CD4-positive, alpha-beta T cell (primary cell): ENCODE measurements at regions not wholly inside any gene's neighbourhood (a gene's known extent, or its start where the extent isn't known, plus 50 kb on each side); places are given as distances from the start of the nearest gene placed in this dataset.

Experiments used
- ATAC-seq: fragments of 200-7000 bp; cut with Tn5 transposase; one replicate; pipeline ENCODE4 v1.10.0; 2022; ENCODE audit warnings: mild to moderate bottlenecking; ENCODE audit not compliant: poor library complexity
- CTCF ChIA-PET: fragments of 350-600 bp; sonication (Branson Sonifier 250); formaldehyde crosslinking; loops from one replicate; lab custom pipeline; 2021; ENCODE audit warnings: antibody characterized with exemption, inconsistent platforms; lab: Charles Lee
- POLR2A ChIA-PET: fragments of 350-600 bp; sonication (Branson Sonifier 250); formaldehyde crosslinking; loops from one replicate; lab custom pipeline; 2021; ENCODE audit warnings: antibody characterized with exemption, inconsistent platforms; lab: Charles Lee
- DNase-seq, 14 experiments: peaks; one replicate each; pipeline ENCODE4 v3.0.0-alpha.2; 2013 to 2020; ENCODE audit warnings: mixed read lengths in 2 of 14
- H3K27ac ChIP-seq, 2 donors: one replicate each; pipeline versions ENCODE4 v1.5.1 to v1.7.0; 2013; ENCODE audit warnings: low read length in 2 of 2, low read depth in 1 of 2, mild to moderate bottlenecking in 1 of 2
- H3K27me3 ChIP-seq, 2 experiments: 1 replicate in 1 of 2; 2 replicates in 1 of 2; pipeline versions ENCODE4 v1.6.1 to v1.7.0; 2013; ENCODE audit warnings: low read length in 2 of 2, control low read depth in 1 of 2, mild to moderate bottlenecking in 1 of 2, moderate library complexity in 1 of 2; ENCODE audit not compliant: insufficient read depth in 2 of 2, control insufficient read depth in 1 of 2
- H3K36me3 ChIP-seq: one replicate; pipeline ENCODE4 v1.6.1; 2013; ENCODE audit warnings: low read length, control low read depth; ENCODE audit not compliant: insufficient read depth
- H3K4me1 ChIP-seq: one replicate; pipeline ENCODE4 v1.6.1; 2013; ENCODE audit warnings: low read length, control low read depth; ENCODE audit not compliant: insufficient read depth
- H3K4me3 ChIP-seq: one replicate; pipeline ENCODE4 v1.5.1; 2013; ENCODE audit warnings: mild to moderate bottlenecking, low read length, moderate library complexity
- H3K9me3 ChIP-seq, 2 experiments: 1 replicate in 1 of 2; 2 replicates in 1 of 2; pipeline versions ENCODE4 v1.6.1 to v1.7.0; 2013; ENCODE audit warnings: low read length in 2 of 2, mild to moderate bottlenecking in 2 of 2, control low read depth in 1 of 2, moderate library complexity in 1 of 2; ENCODE audit not compliant: control insufficient read depth in 1 of 2, insufficient read depth in 1 of 2
- H3K27ac Mint-ChIP-seq: one replicate; pipeline ENCODE4 v1.8.0; 2020; ENCODE audit warnings: mixed read lengths
- H3K27me3 Mint-ChIP-seq: one replicate; pipeline ENCODE4 v1.8.0; 2021; ENCODE audit warnings: mixed read lengths
- H3K36me3 Mint-ChIP-seq: one replicate; pipeline ENCODE4 v1.8.0; 2021; ENCODE audit warnings: low read depth, mixed read lengths
- H3K4me1 Mint-ChIP-seq: one replicate; pipeline ENCODE4 v1.8.0; 2021; ENCODE audit warnings: low read depth, mixed read lengths
- H3K4me3 Mint-ChIP-seq: one replicate; pipeline ENCODE4 v1.8.0; 2020; ENCODE audit warnings: mild to moderate bottlenecking, mixed read lengths
- H3K9me3 Mint-ChIP-seq: one replicate; pipeline ENCODE4 v1.8.0; 2020; ENCODE audit warnings: mixed read lengths
- intact Hi-C, 2 experiments: fragments of 100-400 bp; cut with DNase I in 1 of 2; cut with micrococcal nuclease in 1 of 2; formaldehyde crosslinking; loops; one replicate each; pipeline versions ENCODE4 v1.15.1 to v1.9.0; 2023 to 2025; cut with DNase I, micrococcal nuclease
- TF ChIP-seq, protein P1 (sequence below): fragments of 200-600 bp; IDR thresholded peaks from one replicate; pipeline ENCODE4 v1.8.0; 2022; ENCODE audit warnings: antibody characterized with exemption, mild to moderate bottlenecking

DNA sequence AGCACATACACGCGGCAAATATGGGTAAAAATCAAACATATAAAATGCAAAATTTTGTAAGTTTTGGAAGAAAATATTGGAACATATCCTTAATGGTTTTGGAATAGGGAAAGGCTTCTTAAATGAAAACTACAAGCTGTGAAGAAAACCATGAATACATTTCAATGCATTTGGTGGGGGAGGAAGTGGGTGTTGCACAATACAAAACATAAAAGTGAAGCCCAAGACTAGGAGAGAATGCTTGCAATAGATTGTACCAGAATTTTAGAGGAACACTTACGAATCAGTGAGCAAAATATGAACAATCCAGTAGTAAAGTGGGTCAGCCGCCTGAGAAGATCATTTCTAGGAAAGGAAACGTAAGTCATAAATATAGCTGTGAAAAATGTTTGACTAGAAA lies 322.6 kb upstream of the MKI67 start:
- Histone ChIP-seq H3K36me3 (no peaks in the 10 kb centered on the region), H3K4me1 (no peaks in the 10 kb centered on the region), H3K9me3 (no peaks in the 10 kb centered on the region), H3K4me3 (no peak overlapping the region), H3K27me3 (no peaks in the 10 kb centered on the region), H3K27ac (no peak overlapping the region)
- Mint-ChIP-seq H3K27ac (no peak overlapping the region), H3K27me3 (no peaks in the 10 kb centered on the region), H3K4me3 (no peak overlapping the region), H3K9me3 (no peaks in the 10 kb centered on the region), H3K4me1 (no peaks in the 10 kb centered on the region), H3K36me3 (no peaks in the 10 kb centered on the region)
- intact Hi-C loops: no loop called here
- ATAC-seq (no peak), DNase-seq (no peak)
- POLR2A ChIA-PET: no interaction called here
- TF ChIP-seq, protein P1, sequence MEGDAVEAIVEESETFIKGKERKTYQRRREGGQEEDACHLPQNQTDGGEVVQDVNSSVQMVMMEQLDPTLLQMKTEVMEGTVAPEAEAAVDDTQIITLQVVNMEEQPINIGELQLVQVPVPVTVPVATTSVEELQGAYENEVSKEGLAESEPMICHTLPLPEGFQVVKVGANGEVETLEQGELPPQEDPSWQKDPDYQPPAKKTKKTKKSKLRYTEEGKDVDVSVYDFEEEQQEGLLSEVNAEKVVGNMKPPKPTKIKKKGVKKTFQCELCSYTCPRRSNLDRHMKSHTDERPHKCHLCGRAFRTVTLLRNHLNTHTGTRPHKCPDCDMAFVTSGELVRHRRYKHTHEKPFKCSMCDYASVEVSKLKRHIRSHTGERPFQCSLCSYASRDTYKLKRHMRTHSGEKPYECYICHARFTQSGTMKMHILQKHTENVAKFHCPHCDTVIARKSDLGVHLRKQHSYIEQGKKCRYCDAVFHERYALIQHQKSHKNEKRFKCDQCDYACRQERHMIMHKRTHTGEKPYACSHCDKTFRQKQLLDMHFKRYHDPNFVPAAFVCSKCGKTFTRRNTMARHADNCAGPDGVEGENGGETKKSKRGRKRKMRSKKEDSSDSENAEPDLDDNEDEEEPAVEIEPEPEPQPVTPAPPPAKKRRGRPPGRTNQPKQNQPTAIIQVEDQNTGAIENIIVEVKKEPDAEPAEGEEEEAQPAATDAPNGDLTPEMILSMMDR: no peak
- CTCF ChIA-PET: no interaction called here

DNA sequence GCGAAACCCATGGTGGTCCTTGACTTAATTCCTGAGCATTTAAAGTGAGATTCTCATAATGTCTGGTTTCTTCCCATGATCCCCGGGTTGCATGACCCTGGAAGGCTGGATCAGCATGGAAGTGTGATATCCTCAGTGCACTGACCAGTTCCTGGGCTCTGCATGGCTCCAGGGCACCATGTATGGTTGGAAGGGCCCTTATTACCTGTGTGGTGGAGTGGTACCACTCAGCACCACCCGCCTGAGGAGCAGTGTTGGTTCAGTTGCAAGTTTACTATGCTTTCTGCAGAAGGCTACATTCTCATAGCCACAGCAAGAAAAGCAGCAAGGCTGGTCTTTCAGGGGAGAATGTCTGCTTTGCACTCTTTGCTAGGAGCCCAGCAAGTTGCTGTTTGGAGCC lies 325.7 kb upstream of the MKI67 start:
- Histone ChIP-seq H3K27ac (no peak overlapping the region), H3K9me3 (peaks cover 0 to under 1% of the 10 kb centered on the region in 2 experiments), H3K4me1 (no peaks in the 10 kb centered on the region), H3K4me3 (no peak overlapping the region), H3K27me3 (no peaks in the 10 kb centered on the region), H3K36me3 (no peaks in the 10 kb centered on the region)
- DNase-seq (no peak), ATAC-seq (no peak)
- intact Hi-C loops: no loop called here
- Mint-ChIP-seq H3K4me3 (no peak overlapping the region), H3K27ac (no peak overlapping the region), H3K27me3 (no peaks in the 10 kb centered on the region), H3K9me3 (no peaks in the 10 kb centered on the region), H3K36me3 (no peaks in the 10 kb centered on the region), H3K4me1 (no peaks in the 10 kb centered on the region)
- ChIA-PET CTCF (no interaction called here), POLR2A (no interaction called here)
- TF ChIP-seq, protein P1: no peak

DNA sequence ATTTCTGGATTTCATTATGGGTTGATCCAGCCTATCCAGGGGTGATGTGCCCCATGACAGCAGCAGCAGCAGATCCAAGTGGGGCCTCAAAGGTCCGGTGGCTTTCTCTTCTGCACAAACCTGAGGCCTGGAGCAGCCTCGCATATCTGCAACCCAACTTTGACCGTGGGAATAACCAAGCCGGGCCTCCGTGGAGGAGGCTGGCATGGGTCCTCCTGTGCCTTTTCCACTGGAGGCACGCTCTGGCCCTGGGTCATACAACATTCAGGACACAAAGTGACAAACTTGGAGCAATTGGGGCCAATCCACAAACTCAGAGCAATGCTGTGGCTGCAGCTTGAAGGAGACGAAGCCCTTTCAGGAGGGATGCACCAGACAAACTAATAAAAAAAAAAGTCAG lies 330.0 kb upstream of the MKI67 start:
- POLR2A ChIA-PET: no interaction called here
- Histone ChIP-seq H3K27me3 (no peaks in the 10 kb centered on the region), H3K36me3 (no peaks in the 10 kb centered on the region), H3K4me1 (no peaks in the 10 kb centered on the region), H3K4me3 (no peak overlapping the region), H3K9me3 (peaks cover 0 to 30% of the 10 kb centered on the region in 2 experiments), H3K27ac (no peak overlapping the region)
- no peak overlapping the region for H3K4me3 Mint-ChIP-seq
- ATAC-seq (no peak), DNase-seq (no peak)
- H3K9me3 Mint-ChIP-seq: no peaks in the 10 kb centered on the region
- H3K4me1 Mint-ChIP-seq: no peaks in the 10 kb centered on the region
- no peaks in the 10 kb centered on the region for H3K27me3 Mint-ChIP-seq
- H3K36me3 Mint-ChIP-seq: no peaks in the 10 kb centered on the region
- CTCF ChIA-PET: no interaction called here
- H3K27ac Mint-ChIP-seq: no peak overlapping the region
- TF ChIP-seq, protein P1: no peak
- intact Hi-C loops: no loop called here
